Hepatocyte (in vitro differentiated cells): ENCODE measurements at regions not wholly inside any gene's neighbourhood (a gene's known extent, or its start where the extent isn't known, plus 50 kb on each side); places are given as distances from the start of the nearest gene placed in this dataset.

ENCODE experiments used
- CTCF ChIP-seq: fragments of 200-600 bp; sonication (generic); IDR thresholded peaks from 2 replicates; pipeline ENCODE4 v1.5.1; 2016; ENCODE audit warnings: antibody characterized with exemption, mild to moderate bottlenecking; ENCODE audit not compliant: poor library complexity
- EZH2 ChIP-seq: fragments of 200-600 bp; sonication (generic); IDR thresholded peaks from 2 replicates; pipeline ENCODE4 v1.6.1; 2016; ENCODE audit warnings: antibody characterized with exemption, mild to moderate bottlenecking, borderline replicate concordance
- EZH2phosphoT487 ChIP-seq: fragments of 200-600 bp; sonication (generic); IDR thresholded peaks from one replicate; pipeline ENCODE4 v1.6.1; 2018; ENCODE audit warnings: antibody characterized with exemption, mild to moderate bottlenecking, low read depth, moderate library complexity; ENCODE audit not compliant: unreplicated experiment, severe bottlenecking

GRCh38 chr6:47098570-47098993 lies 56.5 kb upstream of the ADGRF1 start:
- TF ChIP-seq EZH2 (no peak), CTCF (no peak), EZH2phosphoT487 (no peak)
